ENCODE measurements at regions not wholly inside any gene's neighbourhood (a gene's known extent, or its start where the extent isn't known, plus 50 kb on each side); places are given as distances from the start of the nearest gene placed in this dataset.
"Not testable (repeated sequence)": the region's sequence is repeated elsewhere in the genome, so short reads cannot be mapped to it uniquely, and the experiment has no call there.

DNA sequence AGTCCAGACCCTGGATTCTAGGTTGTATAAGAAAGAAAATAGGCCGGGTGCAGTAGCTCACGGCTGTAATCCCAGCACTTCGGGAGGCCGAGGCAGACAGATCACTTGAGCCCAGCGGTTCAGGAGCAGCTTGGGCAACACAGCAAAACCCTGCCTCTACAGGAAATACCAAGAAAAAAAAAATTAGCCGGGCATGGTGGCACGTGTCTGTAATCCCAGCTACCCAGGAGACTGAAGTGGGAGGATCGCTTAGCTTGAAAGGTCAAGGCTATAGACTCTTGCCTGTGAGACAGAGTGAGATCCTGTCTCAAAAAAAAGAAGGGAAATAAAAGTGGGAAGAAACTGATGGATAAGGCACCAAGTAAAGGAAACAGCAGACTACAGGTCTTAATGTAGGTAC lies 287.9 kb upstream of the KLF14 start:
- DNase-seq (ENCODE audit: low read depth) = no peak

DNA sequence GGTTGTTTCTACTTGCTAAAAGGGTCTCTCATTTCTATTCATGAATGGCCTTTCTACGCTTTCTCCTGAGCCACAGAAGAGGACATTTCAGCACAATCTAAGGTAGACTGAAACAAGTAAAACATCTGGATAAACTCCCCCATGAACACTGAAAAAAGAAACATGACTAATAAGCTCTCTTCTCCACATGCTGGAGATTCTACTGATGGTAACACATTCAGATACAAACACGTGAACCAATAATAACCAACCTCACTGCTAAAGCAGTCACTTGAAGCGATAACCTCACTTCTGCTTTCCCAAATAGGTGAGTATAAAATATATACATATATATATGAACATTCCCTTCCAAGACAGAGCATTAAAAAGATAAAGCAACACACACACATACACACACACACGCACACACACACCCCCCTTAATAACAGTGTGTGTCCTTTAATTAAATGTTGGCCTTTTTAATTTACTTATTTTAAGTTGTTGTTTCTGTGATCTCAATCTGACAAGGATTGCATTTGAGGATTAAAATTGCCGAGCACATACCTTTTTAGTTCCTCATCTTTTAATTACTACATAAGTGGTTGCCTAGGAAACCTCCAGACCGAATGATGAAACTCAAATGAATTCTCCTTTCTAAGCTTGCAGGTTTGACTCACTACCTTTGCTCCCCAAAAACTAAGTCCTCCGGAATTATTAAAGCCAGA lies 292.4 kb upstream of the KLF14 start:
- no peak for DNase-seq (ENCODE audit: low read depth)

- no peak for DNase-seq (ENCODE audit: low read depth)
Observed at GRCh38 chr7:131027287-131027773, 293.3 kb upstream of the KLF14 start.

- no peak for DNase-seq (ENCODE audit: low read depth)
Observed at GRCh38 chr7:131028295-131028694, 294.3 kb upstream of the KLF14 start.

DNA sequence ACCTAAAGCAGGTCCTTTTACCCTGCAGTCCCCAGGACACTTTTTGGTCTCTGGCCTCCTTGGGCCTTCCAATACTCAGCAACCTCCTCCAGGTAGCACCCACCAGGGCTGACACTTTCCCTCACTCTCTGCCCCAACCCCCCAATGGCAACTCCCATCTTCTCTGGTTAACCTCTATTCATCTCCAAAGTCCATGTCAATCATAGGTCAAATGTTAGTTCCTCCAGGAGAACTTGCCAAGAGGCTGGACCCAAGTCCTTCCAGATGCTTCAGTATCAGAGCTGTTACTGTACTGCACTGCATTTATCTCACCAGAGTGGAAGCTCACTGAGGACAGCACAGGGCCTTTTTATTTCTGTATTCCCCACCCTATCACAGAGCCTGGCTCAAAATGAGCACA lies 295.0 kb upstream of the KLF14 start:
- DNase-seq (ENCODE audit: low read depth) = no peak

DNA sequence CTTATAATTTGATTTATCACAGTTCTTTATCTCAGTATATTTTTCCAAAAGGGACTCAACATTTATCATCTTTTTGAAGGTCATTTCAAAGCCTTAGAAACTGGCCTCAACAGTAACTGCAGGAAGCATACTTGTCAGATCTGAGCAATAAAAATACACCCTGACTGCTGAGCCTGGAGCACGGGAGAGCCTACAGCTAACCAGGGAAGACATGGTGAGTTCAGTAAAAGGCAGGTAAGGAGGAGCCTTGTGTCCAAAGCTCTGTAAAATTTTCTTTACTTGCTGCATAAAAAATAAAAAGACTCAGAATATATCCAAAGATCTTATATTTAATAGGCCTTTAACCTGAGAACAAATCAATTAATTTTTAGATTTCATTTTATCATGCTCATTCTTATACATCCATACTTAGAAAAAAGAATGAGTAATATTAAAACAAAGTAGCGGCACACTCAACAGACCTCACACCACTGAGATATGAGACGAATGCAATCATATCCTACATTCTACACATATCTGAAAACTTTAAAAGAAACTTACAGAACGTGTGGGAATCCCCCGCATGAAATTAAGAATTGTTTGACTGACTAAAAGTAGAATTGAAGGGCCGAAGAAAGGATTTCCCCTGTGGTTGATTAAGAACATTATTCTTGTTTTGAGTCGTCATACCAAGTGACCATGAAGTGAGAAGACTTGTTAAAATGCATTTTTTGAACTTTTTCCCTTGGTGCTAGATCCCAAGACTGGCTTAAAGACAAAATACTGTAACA lies 296.4 kb upstream of the MKLN1 start:
- no peak for DNase-seq (ENCODE audit: low read depth)

GRCh38 chr7:131032786-131033185 lies 294.9 kb upstream of the MKLN1 start:
- no peak for DNase-seq (ENCODE audit: low read depth)

DNA sequence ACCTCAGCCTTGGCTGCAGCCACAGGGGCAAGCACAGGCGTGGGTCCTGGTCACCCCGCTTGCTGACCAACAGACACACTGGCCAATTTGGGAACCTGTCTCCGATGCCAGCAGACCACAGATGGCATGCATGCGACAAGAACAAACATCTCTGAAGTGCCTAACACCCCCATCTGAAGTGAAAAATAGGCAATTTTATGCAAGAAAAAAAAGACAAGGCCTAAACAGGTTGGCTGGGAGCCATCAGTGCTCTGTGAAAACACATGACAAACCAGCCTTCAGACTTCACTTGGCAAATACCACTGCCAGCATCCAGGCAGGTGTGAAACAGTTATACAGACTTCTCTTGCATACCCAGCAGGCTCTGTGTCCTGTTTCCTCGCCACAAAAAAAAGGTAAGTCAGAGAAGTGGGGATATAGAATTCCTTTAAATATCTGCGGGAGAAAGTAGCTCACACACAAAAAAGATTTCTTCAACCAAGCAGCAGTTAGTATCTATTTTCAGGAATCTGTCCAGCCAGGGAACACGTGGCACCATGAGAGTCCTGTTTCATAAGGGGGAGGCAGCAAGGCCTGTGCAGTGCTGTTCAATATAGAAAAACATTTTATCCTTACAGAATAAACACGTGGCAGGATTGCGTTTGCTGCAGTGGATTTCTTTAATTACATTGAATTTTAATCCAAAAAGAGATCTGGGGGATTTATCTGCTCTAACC lies 293.4 kb upstream of the MKLN1 start:
- no peak for DNase-seq (ENCODE audit: low read depth)

DNA sequence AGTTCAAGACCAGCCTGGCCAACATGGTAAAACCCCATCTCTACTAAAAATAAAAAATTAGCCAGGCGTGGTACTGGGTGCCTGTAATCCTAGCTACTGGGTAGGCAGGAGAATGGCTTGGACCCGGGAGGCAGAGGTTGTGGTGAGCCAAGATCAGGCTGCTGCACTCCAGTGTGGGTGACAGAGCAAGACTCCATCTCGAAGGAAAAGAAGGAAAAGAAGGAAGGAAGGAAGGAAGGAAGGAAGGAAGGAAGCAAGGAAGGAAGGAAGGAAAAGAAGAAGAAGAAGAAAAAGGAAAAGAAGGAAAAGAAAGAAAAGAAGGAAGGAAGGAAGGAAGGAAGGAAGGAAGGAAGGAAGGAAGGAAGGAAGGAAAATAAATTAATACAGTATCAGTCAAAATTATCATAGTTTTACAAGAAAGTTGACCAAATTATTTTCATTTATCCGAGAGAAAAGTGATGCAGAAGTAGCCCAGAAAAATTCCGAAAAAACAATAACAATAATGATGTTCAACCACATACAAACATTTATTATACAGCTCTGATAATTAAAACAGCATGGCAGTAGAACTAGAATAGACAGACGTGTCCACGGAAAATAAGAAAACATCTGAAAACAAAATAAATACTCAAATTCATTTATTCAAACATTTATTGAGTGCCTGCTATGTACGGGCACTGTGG lies 292.4 kb upstream of the MKLN1 start:
- DNase-seq (ENCODE audit: low read depth) = no peak

DNA sequence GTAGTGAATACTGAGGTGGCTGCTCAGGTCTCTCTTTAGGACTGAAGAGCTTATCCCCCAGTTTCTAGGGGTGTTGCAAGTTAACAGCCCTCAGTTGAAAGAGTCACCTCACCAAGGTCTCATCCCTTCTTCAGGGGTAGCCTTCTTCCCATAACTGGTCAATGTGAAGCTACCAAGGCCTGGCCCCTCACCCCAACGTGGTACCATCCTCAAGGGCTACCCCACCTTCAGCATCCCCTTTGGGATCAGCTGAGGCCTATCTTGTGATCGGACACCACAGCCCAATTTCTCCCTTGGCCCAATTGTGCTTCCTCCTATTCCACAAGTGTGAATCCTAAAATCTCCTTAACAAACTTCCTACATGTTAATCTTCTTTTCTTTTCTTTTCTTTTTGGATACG lies 289.5 kb upstream of the MKLN1 start:
- DNase-seq (ENCODE audit: low read depth) = no peak

GRCh38 chr7:131039355-131039762 lies 288.3 kb upstream of the MKLN1 start:
- DNase-seq (ENCODE audit: low read depth) = no peak

DNA sequence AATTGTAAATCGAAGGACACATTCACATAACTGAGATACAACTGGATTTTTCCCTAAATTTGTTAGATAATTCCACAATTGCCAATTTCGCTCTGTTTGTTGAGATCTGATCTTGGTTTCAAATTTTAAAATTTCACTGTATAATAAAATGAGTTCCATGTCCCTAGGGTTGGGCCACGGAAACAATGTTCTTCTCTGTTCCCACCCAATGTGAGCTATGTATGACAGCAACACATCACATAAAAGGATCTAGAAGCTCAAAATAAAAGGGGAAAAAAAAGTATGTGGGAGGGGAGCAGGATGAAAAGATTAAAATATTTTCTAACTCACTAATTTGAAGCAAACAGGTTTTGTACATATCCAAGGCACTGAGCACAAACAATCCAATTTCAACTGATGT lies 287.8 kb upstream of the MKLN1 start:
- no peak for DNase-seq (ENCODE audit: low read depth)

GRCh38 chr7:131040467-131040932 lies 287.2 kb upstream of the MKLN1 start:
- DNase-seq (ENCODE audit: low read depth) = no peak

- not testable (repeated sequence) for DNase-seq (ENCODE audit: low read depth)
Observed at GRCh38 chr7:131041012-131041695, 286.5 kb upstream of the MKLN1 start.

- DNase-seq (ENCODE audit: low read depth) = no peak
Observed at GRCh38 chr7:131042269-131043160, 285.2 kb upstream of the MKLN1 start.

DNA sequence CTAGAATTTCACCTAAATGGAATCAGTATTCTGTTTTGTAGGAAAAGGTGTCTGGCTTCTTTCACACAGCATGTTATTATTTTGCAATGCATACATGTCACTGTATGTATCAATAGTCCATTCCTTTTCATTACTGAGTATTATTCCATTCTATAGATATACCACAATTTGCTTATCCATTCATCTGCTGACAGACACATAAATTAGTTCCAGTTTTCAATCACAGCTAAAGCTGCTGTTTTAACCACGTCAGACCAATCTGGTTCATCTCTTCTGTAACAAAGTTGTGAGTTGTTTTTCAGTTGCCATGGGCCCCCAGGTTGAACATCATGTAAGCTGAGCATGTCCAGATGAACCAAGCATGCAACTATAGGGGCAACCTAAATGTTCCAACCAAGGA lies 282.1 kb upstream of the MKLN1 start:
- no peak for DNase-seq (ENCODE audit: low read depth)

- no peak for DNase-seq (ENCODE audit: low read depth)
Observed at GRCh38 chr7:131046246-131046645, 281.4 kb upstream of the MKLN1 start.

GRCh38 chr7:131047651-131048304 lies 279.9 kb upstream of the MKLN1 start:
- no peak for DNase-seq (ENCODE audit: low read depth)

DNA sequence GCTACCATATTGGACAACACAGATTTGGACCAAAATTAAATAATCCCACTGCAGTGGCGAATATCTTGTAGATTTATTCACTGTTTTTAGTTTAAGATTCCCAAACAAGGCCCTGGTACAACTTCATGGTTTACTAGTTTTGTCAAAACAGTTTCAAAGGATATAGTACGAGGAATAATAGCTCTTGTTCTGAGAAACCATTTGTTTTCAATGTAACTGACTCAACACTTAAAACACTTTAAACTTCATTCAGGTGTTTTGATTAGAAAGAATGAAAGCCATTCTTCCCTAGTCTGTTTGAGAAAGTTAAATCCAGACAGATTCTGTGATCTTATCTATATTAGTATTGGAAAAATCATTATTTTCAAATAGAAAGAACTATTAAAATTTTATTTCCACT lies 276.4 kb upstream of the MKLN1 start:
- DNase-seq (ENCODE audit: low read depth) = no peak

DNA sequence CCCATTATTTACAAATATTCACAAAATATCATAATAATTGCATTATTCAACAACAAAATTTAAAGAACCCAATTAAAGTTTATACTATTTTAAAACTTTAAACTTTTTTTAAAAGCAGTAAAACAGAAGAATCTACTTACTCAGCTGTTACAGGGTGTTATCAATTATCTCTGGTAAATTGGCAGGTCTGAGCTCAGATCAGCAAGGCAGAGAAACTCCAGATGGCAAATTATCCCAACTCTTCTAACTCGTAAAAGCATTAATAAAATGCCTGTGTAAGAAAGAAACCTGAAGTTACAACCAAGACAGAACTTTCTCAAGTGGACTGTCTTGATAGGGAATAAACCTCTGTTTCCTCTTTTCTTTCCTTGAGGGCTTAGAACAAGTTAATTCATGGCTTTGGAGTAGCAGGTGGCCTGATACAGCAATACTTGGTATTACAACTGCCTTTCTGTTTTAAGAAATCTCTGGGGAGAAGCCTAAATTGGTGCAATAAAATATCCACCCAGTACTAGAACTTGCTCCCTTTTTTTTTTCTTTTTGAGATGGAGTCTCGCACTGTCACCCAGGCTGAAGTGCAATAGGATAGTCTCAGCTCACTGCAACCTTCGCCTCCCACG lies 275.3 kb upstream of the MKLN1 start:
- DNase-seq (ENCODE audit: low read depth) = no peak
